GM23338 (cell line): ENCODE measurements at regions not wholly inside any gene's neighbourhood (a gene's known extent, or its start where the extent isn't known, plus 50 kb on each side); places are given as distances from the start of the nearest gene placed in this dataset.

Experiments used
- ATAC-seq: fragments of 200-7000 bp; cut with Tn5 transposase; 3 replicates; pipeline ENCODE4 v1.9.1; 2020
- DNase-seq: peaks from one replicate; pipeline ENCODE4 v3.0.0-alpha.2; 2015; ENCODE audit warnings: low spot score
- H2AFZ ChIP-seq: fragments of 200-600 bp; sonication (generic); 2 replicates; pipeline ENCODE4 v1.8.0; 2016; ENCODE audit warnings: antibody characterized with exemption, mild to moderate bottlenecking, moderate library complexity
- H3F3A ChIP-seq: fragments of 200-600 bp; sonication (generic); replicated peaks from 2 replicates; pipeline ENCODE4 v1.8.0; 2017; ENCODE audit warnings: antibody characterized with exemption, mixed run types, low read depth
- H3K27ac ChIP-seq: fragments of 200-600 bp; sonication (generic); 2 replicates; pipeline ENCODE4 v1.6.1; 2016; ENCODE audit warnings: low read depth
- H3K27me3 ChIP-seq: fragments of 200-600 bp; sonication (generic); 2 replicates; pipeline ENCODE4 v1.8.0; 2016; ENCODE audit warnings: mild to moderate bottlenecking, mixed run types, moderate library complexity; ENCODE audit not compliant: insufficient read depth
- H3K36me3 ChIP-seq: fragments of 200-600 bp; sonication (generic); 2 replicates; pipeline ENCODE4 v1.8.0; 2016; ENCODE audit warnings: mild to moderate bottlenecking; ENCODE audit not compliant: insufficient read depth
- H3K4me1 ChIP-seq: fragments of 200-600 bp; sonication (generic); 2 replicates; pipeline ENCODE4 v1.8.0; 2016; ENCODE audit warnings: mild to moderate bottlenecking, moderate library complexity; ENCODE audit not compliant: insufficient read depth
- H3K4me2 ChIP-seq: fragments of 200-600 bp; sonication (generic); 2 replicates; pipeline ENCODE4 v1.7.1; 2017; ENCODE audit warnings: mixed run types
- H3K4me3 ChIP-seq: fragments of 200-600 bp; sonication (generic); 2 replicates; pipeline ENCODE4 v1.6.1; 2016; ENCODE audit warnings: mixed run types
- H3K79me2 ChIP-seq: fragments of 200-600 bp; sonication (generic); replicated peaks from 2 replicates; pipeline ENCODE4 v1.8.0; 2017; ENCODE audit warnings: mild to moderate bottlenecking; ENCODE audit not compliant: insufficient read depth
- H3K9me2 ChIP-seq: fragments of 200-600 bp; sonication (generic); 2 replicates; pipeline ENCODE4 v1.8.0; 2017; ENCODE audit not compliant: insufficient read depth
- H4K20me1 ChIP-seq: fragments of 200-600 bp; sonication (generic); replicated peaks from 2 replicates; pipeline ENCODE4 v1.8.0; 2017; ENCODE audit warnings: mild to moderate bottlenecking; ENCODE audit not compliant: insufficient read depth
- H3K27ac Mint-ChIP-seq: 2 replicates; pipeline ENCODE4 v1.8.0; 2020; ENCODE audit warnings: inconsistent platforms, mild to moderate bottlenecking, moderate library complexity, mixed read lengths
- H3K27me3 Mint-ChIP-seq: 3 replicates; pipeline ENCODE4 v1.8.0; 2022; ENCODE audit warnings: low read depth, mild to moderate bottlenecking, moderate library complexity, mixed read lengths, inconsistent platforms; ENCODE audit not compliant: insufficient read depth, poor library complexity
- H3K36me3 Mint-ChIP-seq: 3 replicates; pipeline ENCODE4 v1.8.0; 2021; ENCODE audit warnings: low read depth, mild to moderate bottlenecking, inconsistent platforms, moderate library complexity, mixed read lengths
- H3K4me1 Mint-ChIP-seq: 3 replicates; pipeline ENCODE4 v1.8.0; 2020; ENCODE audit warnings: mild to moderate bottlenecking, inconsistent platforms, mixed read lengths
- H3K4me3 Mint-ChIP-seq: 3 replicates; pipeline ENCODE4 v1.8.0; 2021; ENCODE audit warnings: moderate library complexity, mild to moderate bottlenecking, inconsistent platforms, mixed read lengths
- H3K9me3 Mint-ChIP-seq: 3 replicates; pipeline ENCODE4 v1.8.0; 2020; ENCODE audit warnings: moderate library complexity, mild to moderate bottlenecking, inconsistent platforms, mixed read lengths
- CREB1 ChIP-seq: fragments of 250-450 bp; sonication (Bioruptor Pico); IDR thresholded peaks from 2 replicates; pipeline ENCODE4 v1.5.0; 2020; ENCODE audit warnings: low read depth, mild to moderate bottlenecking, moderate library complexity
- CTCF ChIP-seq, 2 experiments: fragments of 200-600 bp in 1 of 2; sonication (generic) in 1 of 2; conservative IDR thresholded peaks; 2 replicates each; pipeline versions ENCODE4 v1.5.1 to v1.6.1; 2016 to 2017; ENCODE audit warnings: antibody characterized with exemption in 2 of 2, low read depth in 2 of 2, mild to moderate bottlenecking in 2 of 2, moderate library complexity in 1 of 2
- ETS1 ChIP-seq: IDR thresholded peaks from 2 replicates; pipeline ENCODE4 v1.6.1; 2016; ENCODE audit warnings: antibody characterized with exemption
- EZH2 ChIP-seq: fragments of 200-600 bp; sonication (generic); IDR thresholded peaks from one replicate; pipeline ENCODE4 v1.8.0; 2017; ENCODE audit warnings: antibody characterized with exemption, mild to moderate bottlenecking, low read depth; ENCODE audit not compliant: unreplicated experiment
- EZH2phosphoT487 ChIP-seq: fragments of 200-600 bp; sonication (generic); IDR thresholded peaks from one replicate; pipeline ENCODE4 v1.8.1; 2018; ENCODE audit warnings: antibody characterized with exemption; ENCODE audit not compliant: unreplicated experiment
- JUNB ChIP-seq: IDR thresholded peaks from one replicate; pipeline ENCODE4 v1.6.1; 2016; ENCODE audit warnings: antibody characterized with exemption; ENCODE audit not compliant: unreplicated experiment
- NANOG ChIP-seq: IDR thresholded peaks from 2 replicates; pipeline ENCODE4 v1.6.1; 2016; ENCODE audit warnings: antibody characterized with exemption, borderline replicate concordance
- POLR2AphosphoS5 ChIP-seq: IDR thresholded peaks from 2 replicates; pipeline ENCODE4 v1.6.1; 2016; ENCODE audit warnings: antibody characterized with exemption, low read depth
- REST ChIP-seq: IDR thresholded peaks from one replicate; pipeline ENCODE4 v1.6.1; 2018; ENCODE audit warnings: antibody characterized with exemption; ENCODE audit not compliant: unreplicated experiment
- STAT1 ChIP-seq: IDR thresholded peaks from one replicate; pipeline ENCODE4 v1.6.1; 2016; ENCODE audit warnings: antibody characterized with exemption; ENCODE audit not compliant: unreplicated experiment
- ZNF114 ChIP-seq: fragments of 250-450 bp; sonication (Bioruptor Pico); IDR thresholded peaks from 2 replicates; pipeline ENCODE4 v1.5.0; 2020; ENCODE audit warnings: mild to moderate bottlenecking, moderate library complexity
- ZNF331 ChIP-seq: fragments of 250-450 bp; sonication (Bioruptor Pico); IDR thresholded peaks from 2 replicates; pipeline ENCODE4 v1.5.0; 2020; ENCODE audit warnings: low read depth, mild to moderate bottlenecking, moderate library complexity
- ZNF462 ChIP-seq: fragments of 250-450 bp; sonication (Bioruptor Pico); IDR thresholded peaks from 2 replicates; pipeline ENCODE4 v1.5.0; 2020; ENCODE audit warnings: mild to moderate bottlenecking, moderate library complexity

GRCh38 chr2:19664646-19665045 lies 237.1 kb downstream of the TTC32 start:
- no peaks in the 10 kb centered on the region for H3F3A ChIP-seq
- no peak overlapping the region for H3K4me2 ChIP-seq
- Mint-ChIP-seq H3K27me3 (peaks cover 2% of the 10 kb centered on the region), H3K9me3 (no peaks in the 10 kb centered on the region), H3K4me3 (no peak overlapping the region), H3K4me1 (peaks cover 11% of the 10 kb centered on the region), H3K36me3 (no peaks in the 10 kb centered on the region), H3K27ac (no peak overlapping the region)
- no peaks in the 10 kb centered on the region for H4K20me1 ChIP-seq
- no peaks in the 10 kb centered on the region for H3K4me1 ChIP-seq
- H3K27ac ChIP-seq, result no peak overlapping the region
- TF ChIP-seq ETS1, result no peak
- no peak for TF ChIP-seq ZNF114 (CRISPR knock-in tag)
- TF ChIP-seq POLR2AphosphoS5, result no peak
- no peak for TF ChIP-seq NANOG
- TF ChIP-seq ZNF331 (CRISPR knock-in tag), result no peak
- TF ChIP-seq REST, result no peak
- TF ChIP-seq EZH2phosphoT487, result no peak
- no peak for TF ChIP-seq ZNF462 (CRISPR knock-in tag)
- no peak for TF ChIP-seq CTCF (conservative IDR thresholded peaks at IDR 0.05; ENCODE audit: low read depth in 2 of 2)
- TF ChIP-seq JUNB, result no peak
- no peak for TF ChIP-seq EZH2
- TF ChIP-seq STAT1, result no peak
- TF ChIP-seq CREB1 (CRISPR knock-in tag), result no peak
- DNase-seq, result no peak
- H3K27me3 ChIP-seq, result no peaks in the 10 kb centered on the region
- no peaks in the 10 kb centered on the region for H3K79me2 ChIP-seq
- H3K9me2 ChIP-seq, result 0 out of 2 replicates have a peak, but pooled peaks cover 4% of the 10 kb centered on the region
- H2AFZ ChIP-seq, result no peak overlapping the region
- ATAC-seq, result no peak
- no peak overlapping the region for H3K4me3 ChIP-seq
- no peaks in the 10 kb centered on the region for H3K36me3 ChIP-seq
